GM19238 (cell line): ENCODE measurements at regions not wholly inside any gene's neighbourhood (a gene's known extent, or its start where the extent isn't known, plus 50 kb on each side); places are given as distances from the start of the nearest gene placed in this dataset.

Experiments
- DNase-seq: peaks from one replicate; pipeline ENCODE4 v3.0.0; 2011; ENCODE audit warnings: low spot score; ENCODE audit not compliant: insufficient read length

DNA sequence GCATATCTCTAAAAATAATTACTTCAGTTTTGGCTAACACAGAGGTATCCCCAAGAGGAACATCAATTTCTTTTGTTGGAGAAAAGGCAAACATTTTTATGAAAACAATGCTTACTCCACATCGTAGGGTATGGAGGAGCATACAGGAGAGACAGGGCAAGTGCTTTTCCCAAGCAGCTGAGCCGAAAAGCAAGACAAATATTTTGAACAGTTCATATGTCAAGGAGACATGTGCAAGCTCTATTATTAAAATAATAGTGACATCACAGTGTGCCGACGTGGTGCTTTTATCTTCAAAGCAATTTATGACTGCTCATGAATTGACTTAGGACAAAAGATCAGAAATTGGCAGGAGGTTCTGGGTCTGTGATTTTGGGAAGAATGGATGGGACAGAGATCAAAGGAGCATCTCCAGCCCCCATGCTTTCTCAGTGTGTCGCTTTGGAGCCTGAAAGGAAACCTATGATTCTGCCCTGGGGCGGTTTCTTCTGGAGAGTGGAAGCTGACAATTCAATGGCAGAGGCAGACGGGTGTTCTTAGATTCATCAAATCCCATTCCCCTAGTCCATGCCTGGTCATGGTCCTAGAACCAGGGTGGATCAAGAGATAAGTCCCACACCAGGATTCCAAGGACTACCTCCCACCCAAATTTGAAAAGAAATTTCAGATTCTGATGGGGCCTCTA lies 97.1 kb downstream of the JCAD start:
- DNase-seq, result no peak

DNA sequence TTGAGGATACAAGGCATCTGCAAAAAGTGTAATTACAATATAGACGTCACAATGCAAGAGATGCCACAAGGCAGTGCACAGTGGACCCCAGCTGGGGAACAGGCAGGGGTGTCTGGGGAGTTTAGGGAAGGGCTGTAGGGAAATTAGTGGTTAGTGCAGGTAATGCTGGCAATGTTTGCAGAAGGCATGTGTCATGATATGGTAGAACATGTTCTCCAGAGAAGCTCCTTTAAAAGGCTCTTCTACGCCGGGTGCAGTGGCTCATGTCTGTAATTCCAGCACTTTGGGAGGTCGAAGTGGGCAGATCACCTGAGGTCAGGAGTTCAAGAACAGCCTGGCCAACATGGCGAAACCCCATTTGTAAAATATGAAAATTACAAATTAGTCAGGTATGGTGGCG lies 98.0 kb downstream of the JCAD start:
- no peak for DNase-seq

DNA sequence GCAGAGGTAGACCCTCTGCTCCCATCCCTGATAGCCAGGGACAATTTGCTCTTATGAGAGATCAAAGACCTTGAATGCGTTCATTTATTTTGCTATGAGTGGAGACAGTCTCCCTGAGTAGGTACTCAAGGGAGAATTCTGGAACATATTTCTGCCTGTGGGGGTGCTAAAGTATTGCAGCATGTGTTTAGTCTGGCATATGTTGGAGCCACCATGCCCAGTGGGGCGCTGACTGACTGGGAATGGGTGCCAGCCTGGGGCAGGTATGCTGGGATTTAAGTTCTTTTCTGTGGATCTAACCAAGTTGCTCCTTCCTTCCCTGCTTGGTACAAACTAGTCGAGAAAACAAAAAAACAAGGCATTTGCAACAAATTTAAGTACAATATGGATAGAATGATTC lies 99.1 kb downstream of the JCAD start:
- no peak for DNase-seq

DNA sequence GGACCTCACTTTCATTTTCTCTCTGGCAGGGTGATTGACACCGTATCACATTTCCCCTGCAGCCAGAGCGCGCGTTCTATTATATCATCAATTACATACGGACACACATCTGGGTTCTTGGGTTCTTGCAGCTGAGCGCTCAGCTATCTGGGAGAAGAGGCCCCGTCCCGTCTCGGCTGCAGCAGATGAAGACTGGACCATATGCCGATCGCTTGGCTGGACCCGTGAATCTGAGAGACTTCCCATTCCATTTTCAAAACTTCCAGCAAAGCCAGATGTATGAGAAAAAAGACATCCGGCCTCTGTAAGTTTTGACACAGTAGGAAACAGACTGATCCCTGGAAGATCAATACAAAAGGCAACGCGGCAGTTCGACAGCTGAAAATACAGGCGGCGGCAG lies 99.8 kb downstream of the JCAD start:
- no peak for DNase-seq

DNA sequence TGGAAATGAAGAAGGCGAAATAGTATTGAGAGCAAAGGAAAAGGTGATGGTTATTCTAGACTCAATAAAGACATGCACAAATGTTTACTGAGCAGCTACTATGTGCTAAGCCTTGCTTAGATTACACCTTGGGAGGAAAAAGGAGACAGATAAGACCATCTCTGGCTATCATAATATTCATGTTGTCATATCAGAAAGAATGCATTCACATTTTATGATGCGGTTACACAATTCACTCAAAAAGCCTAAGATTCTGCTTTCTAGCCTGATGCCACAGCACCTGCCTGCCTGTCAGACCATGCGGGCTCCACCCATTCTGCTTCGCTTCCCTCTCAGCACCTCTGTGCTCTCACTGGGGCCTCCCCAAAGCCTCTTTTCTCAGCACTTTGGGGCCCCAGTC lies 100.9 kb downstream of the JCAD start:
- DNase-seq, result no peak

DNA sequence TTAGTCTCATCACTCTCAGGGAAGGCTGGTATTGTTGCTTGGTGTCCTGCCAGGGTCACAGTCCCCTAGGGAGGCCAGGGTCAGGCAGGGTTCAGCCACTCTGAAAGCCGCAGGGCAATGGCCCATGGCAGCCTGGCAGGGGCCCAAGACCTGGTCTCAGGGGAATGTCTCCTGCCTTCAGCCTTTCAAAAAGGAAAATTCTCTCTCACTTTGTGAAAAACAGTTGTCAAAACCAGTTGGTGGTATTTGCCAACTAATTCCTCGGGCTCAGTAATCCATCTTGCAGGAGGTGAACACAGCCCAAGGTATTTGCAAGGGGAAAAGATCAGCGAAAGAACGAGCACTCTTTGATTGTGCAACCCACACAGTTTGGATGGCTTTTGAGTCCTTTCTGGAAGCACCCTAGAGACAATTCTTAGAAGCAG lies 101.5 kb downstream of the JCAD start:
- no peak for DNase-seq

DNA sequence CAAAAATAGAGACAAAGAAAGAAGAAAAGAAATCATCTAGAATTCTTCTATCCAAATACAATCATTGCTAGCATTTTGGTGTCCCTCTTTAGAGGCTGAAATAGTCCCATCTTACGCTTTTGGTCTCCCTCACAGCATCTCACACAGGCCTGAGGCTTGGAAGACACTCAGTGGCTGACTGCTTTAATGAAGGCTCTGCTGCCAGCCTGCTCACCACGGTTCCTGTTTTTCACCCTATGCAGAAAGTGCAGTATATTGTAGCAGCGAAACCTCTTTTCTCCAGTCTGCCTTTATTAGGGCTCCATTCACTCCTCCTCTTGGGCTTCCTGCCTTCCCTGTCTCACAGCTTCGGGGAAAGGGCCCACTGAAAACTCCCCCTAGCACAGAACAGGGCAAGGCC lies 102.2 kb downstream of the JCAD start:
- no peak for DNase-seq

DNA sequence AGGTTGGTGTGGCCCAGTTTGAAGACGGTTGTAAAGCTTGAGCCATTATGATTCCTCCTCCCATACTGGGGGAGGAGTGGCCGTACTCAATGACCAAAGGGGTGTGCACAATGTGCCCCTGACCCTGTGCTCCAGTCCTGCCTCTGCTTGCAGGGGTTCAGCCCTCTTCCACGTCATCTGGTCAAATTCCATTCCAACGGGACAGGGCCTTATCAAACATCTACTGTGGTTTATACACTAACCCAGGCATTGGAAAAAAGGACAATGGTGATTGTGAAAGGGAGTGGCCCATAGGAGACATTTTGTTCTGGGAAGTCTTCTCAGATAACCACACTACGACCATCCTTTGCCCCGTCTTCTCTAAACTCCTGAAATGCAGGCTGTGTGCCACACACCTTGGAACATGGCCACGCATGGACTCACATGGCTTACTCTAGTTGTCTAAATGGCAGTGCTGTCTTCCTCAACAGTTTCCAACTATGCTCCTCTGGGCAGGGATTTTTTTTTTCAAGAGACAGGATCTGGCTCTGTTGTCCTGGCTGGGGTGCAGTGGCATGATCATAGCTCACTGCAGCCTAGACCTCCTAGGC lies 103.0 kb downstream of the JCAD start:
- no peak for DNase-seq

DNA sequence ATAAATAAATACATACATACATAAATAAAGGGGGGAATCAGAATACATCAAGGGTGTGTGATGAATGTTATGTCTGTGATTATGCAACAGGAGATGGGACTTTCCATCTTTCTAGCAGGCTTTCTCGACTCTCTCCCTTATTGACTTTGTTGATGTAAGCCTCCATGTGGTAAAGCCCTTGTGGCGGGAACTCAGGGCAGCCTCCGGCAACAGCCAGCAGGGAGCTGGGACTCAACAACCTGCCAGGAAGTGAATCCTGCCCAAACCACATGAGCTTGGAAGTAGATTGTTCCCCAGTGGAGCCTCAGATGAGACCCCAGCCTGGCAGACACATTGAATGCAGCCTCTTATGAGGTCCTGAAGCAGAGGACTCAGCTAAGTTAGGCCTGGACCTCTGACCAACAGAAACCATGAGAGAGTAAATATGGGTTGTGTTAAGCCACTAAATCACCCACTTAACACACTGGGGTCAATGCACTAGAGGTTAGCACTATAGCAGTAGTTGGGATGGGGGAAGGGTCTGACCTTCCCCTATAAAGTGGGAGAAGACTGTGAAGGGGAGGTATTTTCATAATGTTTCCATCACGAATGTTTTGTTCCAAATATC lies 104.0 kb downstream of the JCAD start:
- DNase-seq, result no peak

DNA sequence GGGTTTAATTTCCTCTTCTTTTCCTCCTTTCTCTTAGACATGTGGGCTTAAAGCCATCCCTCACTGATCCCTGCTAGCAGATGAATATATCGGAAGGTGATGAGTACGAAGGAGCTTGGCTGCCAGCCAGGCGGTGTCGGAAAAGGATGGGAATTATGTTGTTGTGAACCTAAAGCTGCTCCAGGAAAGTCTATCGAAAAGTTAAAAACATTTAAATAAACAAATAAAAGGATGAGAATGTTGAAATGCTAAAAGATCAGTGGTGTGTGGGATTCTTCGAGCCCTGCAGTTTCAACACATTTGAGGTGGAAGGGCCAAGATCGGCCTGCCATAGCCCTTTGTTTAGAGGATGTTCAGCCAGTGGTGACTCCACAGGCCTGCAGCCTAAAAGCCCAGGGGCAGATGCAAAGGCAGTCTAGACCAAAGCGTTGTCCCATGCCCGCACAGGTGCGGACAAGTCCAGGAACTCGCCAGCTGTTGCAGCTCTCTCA lies 107.9 kb downstream of the JCAD start:
- DNase-seq, result no peak

DNA sequence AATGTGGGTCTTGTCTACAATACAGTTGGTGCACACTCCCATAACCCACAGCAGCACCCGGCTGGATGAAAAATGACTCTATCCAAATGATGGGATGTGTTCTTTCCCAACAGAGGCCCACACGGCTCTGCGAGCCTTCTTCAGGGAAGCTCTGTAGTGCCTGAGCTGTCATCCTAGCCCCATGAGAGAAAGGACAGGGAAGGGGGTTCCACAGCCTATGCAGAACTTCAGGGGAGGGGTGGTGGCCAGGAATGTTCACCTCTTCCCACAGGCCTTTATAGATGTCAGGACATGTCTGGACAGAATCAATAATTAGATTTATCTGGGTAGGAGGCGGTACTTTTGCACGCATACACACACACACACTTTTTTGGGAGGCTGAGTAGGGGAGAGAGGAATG lies 109.0 kb downstream of the JCAD start:
- no peak for DNase-seq

DNA sequence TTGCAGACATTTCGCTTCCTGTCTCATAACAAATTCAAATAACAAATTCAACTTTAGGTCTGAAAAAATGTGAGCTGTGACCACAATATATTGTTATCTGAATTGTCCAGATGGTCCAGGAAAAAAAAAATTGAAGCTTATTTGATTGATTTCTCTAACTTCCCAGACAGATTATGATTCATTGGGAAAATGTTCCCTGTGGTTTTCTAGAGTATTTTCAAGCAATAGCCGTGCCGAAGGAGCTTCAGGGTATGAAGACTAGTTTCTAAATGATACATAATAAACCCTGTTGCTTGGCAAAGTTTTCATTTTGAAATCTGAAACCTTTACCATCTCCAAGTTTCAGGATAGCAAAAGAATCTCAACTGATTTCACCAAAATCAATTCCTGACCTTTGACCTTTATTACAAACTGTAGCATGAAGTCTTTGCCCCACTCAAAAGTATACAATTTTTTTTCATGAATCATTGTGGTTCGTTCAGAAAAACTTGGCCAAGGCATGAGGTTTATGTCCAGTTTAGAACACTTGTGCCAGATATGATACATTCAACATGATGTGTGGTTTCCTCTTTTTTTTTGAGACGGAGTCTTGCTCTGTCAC lies 109.9 kb downstream of the JCAD start:
- no peak for DNase-seq

DNA sequence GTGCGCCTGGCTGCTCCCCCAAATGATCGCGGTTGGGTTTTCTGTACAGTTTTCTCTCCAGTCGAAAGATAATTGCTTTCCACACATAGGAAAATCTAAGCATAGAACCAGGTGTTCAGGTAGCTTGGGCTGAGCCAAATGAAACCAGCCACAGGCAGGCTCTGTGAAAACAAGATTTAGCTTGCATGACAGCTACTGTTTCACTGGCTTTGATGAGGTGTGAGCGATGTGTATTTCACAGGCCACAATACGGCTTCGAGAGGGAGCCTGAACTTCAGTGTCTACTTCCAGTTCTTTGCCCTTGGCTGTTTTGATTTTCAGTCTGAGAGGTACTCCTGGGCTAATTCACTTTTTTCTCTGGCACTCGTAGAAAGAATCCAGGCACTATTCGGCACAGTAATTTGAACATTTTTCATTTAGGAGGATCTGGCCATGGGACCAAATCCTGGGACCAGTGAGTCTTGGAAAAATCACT lies 110.5 kb downstream of the JCAD start:
- DNase-seq, result no peak

DNA sequence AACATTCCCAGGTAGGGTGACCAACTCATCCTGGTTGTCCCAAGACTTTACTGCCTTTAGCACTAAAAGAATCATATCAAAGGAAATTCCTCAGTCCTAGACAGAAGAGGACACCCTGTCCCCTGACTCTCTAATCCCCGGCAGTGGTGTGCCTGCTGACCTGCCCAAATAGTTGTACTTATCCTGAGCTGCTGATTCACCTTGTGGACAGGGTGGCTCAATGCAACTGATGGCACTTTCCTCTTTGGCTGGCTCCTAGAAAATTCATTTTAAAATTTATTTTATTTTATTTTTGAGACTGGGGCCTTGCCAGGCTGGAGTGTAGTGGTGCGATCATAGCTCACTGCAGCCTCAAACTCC lies 111.7 kb downstream of the JCAD start:
- no peak for DNase-seq

DNA sequence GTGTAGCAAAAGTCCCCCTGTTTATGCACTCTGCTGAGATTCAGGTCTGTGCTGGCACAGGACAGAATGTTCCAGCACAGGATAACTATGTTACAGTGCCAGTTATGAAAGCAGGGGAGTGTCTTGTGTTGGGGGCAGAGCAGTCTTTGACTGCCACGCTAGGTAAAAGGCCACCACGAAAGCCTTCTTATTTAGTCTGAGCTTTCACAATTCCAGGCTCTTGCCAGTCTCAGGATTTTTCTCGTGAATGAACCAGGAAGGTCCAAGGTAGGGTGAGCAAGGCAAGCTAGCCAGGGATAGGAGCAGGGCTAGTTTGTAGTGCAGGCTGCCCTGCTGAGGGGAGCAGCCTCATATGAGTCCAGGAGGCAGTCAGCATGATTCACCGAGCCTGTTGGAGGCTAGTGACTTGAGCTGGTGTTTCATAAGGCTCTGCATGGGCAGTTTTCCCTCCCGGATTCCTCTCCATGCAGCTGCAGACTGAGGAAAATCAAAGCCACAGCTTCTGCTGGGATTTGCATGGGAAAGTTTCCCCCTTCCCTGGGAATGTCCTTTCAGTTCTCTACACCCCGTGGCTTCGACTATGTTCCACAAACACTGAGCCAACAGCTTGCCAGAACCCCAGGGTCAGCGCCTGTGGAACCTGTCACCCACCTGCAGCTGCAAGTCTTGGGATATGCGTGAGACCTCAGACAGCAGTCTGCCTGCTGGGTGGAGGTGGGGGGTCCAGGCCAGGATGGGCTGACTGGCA lies 112.3 kb downstream of the JCAD start:
- no peak for DNase-seq

DNA sequence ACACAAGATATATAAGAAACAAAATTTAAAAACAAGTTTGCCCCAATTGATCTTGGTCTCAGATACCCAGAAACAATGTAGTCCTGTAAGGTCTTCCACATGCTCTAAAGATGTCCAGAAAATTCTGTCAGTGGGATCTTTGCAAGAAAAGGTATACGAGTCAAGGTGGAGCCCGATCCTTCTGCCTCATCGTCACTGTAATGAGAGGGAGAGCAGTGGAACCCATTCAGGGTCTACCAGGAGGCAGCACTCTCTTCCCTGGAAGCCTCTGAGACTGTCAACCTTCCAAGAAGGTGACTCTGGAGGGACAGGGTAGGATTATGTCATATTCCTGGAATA lies 112.8 kb downstream of the JCAD start:
- no peak for DNase-seq

DNA sequence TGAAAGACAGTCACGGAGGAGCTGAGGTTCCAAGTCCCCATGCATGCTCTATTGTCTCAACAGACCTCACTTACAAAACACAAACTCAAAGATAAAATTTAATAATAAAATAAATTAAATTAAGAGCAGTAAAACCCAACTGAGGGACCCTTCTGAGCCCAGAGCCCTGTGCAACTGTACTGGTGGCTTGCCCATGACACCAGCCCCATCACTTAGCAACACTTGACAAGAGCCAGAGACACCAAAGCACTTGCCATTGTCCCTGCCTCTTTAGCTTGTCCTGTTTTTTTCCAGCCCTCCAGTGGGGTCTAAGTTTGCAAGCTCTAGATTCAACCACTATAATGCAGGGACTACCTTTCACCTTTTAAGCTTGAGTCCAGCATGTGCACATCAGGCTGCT lies 117.9 kb downstream of the JCAD start:
- no peak for DNase-seq

DNA sequence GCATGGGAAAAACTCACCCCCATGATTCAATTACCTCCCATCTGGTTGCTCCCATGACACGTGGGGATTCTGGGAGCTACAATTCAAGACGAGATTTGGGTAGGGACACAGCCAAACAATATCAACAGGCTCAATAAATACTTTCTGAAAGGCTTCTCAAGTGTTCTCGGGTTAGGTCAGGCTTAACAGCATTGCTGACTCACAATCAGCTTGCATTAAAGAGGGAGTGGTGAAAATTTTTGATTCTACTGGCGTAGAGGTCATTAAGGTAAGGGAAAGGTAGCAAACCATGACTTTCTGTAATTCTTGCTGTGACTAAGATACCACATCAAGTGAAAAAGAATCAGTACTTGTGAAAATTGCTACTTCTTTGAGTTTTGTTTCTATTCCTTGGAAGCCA lies 126.4 kb downstream of the JCAD start:
- DNase-seq, result no peak

DNA sequence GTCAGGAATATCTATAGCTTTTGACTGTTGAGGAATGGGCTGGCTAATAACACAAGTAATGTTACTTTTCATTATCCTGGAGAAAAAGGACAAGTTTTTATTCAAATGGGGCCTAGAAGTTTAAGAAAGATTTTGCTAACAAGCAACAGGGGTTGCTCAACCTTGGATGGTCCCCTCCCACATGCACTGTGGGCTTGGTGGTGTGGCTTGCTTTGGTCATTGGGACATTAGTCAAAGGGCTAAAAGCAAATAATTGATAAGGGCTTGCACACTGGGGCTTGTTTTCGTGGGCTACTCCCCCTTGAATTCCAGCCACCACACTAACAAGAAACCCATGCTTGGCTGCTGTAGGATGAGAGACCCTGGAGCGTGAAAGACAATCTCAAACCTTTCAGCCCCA lies 127.6 kb downstream of the JCAD start:
- no peak for DNase-seq

DNA sequence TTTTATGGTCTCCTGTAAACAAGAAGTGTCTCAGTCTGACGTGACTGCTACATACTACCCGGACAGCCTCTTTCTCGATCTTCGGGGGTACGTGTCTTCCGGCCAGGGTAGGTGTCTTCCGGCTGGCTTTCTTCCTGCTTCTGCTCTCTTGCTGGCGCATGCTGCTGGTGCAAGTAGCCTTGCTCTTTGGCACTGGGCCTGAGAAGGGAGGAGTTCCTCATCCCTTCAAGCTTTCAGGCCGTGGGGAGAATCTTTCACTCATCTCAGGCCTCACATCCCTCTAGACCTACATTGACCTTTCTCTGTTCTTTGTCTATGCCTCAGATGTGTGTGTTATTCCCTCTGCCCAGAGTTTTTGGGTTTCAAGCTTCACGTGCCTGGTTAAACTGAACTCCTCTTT lies 130.4 kb downstream of the JCAD start:
- DNase-seq, result no peak

DNA sequence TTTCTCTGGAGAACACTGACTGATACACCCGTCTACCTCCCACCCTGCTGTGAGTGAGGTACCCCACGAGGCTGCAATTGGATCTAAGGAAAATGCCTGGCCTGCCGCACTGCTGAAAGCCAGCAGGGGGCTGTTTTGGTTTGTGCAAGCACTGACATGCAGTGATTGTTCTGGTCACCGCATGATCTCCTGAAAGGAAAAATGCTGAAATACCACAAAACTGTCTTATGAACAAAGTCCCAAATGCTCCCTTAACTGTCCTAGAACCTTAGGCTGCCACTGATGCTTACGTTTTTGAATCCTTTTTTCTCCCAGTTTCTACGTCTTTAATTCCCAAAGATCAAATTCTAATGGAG lies 132.7 kb downstream of the JCAD start:
- DNase-seq, result no peak
